GM21717 (cell line): ENCODE measurements at regions not wholly inside any gene's neighbourhood (a gene's known extent, or its start where the extent isn't known, plus 50 kb on each side); places are given as distances from the start of the nearest gene placed in this dataset.
A peak's percentile ranks its signal among the peaks of the same experiment; 100 is the strongest.
"Not testable (repeated sequence)": the region's sequence is repeated elsewhere in the genome, so short reads cannot be mapped to it uniquely, and the experiment has no call there.

Experiments
- ATAC-seq: cut with Tn5 transposase; IDR thresholded peaks from one replicate; pipeline ENCODE4 v1.9.1; 2021; ENCODE audit warnings: mild to moderate bottlenecking, moderate library complexity; ENCODE audit not compliant: unreplicated experiment

- no peak for ATAC-seq
Measured at GRCh38 chr6:26257272-26257671, 107.7 kb upstream of the BTN3A2 start.

- no peak for ATAC-seq
Measured at GRCh38 chr6:26258212-26258977, 106.6 kb upstream of the BTN3A2 start.

- ATAC-seq: no peak
Measured at GRCh38 chr6:26260110-26260637, 104.8 kb upstream of the BTN3A2 start.

- ATAC-seq: no peak
Measured at GRCh38 chr6:26260725-26261490, 104.1 kb upstream of the BTN3A2 start.

GRCh38 chr6:26264547-26264946 is 100.5 kb upstream of the BTN3A2 start:
- ATAC-seq: no peak

- no peak for ATAC-seq
Measured at GRCh38 chr6:26267083-26267589, 97.9 kb upstream of the BTN3A2 start.

GRCh38 chr6:26268659-26269402 is 96.2 kb upstream of the BTN3A2 start:
- ATAC-seq: no peak

GRCh38 chr6:26269531-26270485 is 95.2 kb upstream of the BTN3A2 start:
- no peak for ATAC-seq

GRCh38 chr6:26270486-26270861 is 94.5 kb upstream of the BTN3A2 start:
- ATAC-seq: no peak

- peak; percentile 23 for ATAC-seq
Measured at GRCh38 chr6:26270903-26271667, 93.9 kb upstream of the BTN3A2 start.

- ATAC-seq: no peak
Measured at GRCh38 chr6:26271668-26272024, 93.4 kb upstream of the BTN3A2 start.

GRCh38 chr6:26272171-26272637 is 92.8 kb upstream of the BTN3A2 start:
- ATAC-seq: no peak

- ATAC-seq: no peak
Measured at GRCh38 chr6:26273673-26274588, 91.1 kb upstream of the BTN3A2 start.

GRCh38 chr6:26275663-26276062 is 89.3 kb upstream of the BTN3A2 start:
- ATAC-seq: no peak

- ATAC-seq: no peak
Measured at GRCh38 chr6:26276841-26277648, 88.0 kb upstream of the BTN3A2 start.

- no peak for ATAC-seq
Measured at GRCh38 chr6:26278536-26278935, 86.5 kb upstream of the BTN3A2 start.

- not testable (repeated sequence) for ATAC-seq
Measured at GRCh38 chr6:26279371-26279770, 85.6 kb upstream of the BTN3A2 start.
